ENCODE measurements at regions not wholly inside any gene's neighbourhood (a gene's known extent, or its start where the extent isn't known, plus 50 kb on each side); places are given as distances from the start of the nearest gene placed in this dataset.

GRCh38 chr11:119897046-119897440, 168.0 kb upstream of the NECTIN1 start:
- Histone ChIP-seq H3K79me2 (ENCODE audit: control insufficient read depth, insufficient read depth, low read length) (no peaks in the 10 kb centered on the region), H3K4me1 (ENCODE audit: control insufficient read depth, insufficient read depth, low read length) (peaks cover 6% of the 10 kb centered on the region; the same call in 1 of the 2 replicates), H4K20me1 (ENCODE audit: control insufficient read depth, insufficient read depth) (no peaks in the 10 kb centered on the region), H3K4me3 (no peak overlapping the region), H3K9ac (ENCODE audit: control insufficient read depth, insufficient read depth, low read length) (no peak overlapping the region), H3K9me3 (replicated peaks; ENCODE audit: control insufficient read depth, insufficient read depth, low read length) (no peaks in the 10 kb centered on the region), H3K4me2 (ENCODE audit: control insufficient read depth, insufficient read depth) (no peak overlapping the region), H3K27me3 (replicated peaks in 1 of 2; ENCODE audit: control insufficient read depth in 2 of 2, insufficient read depth in 2 of 2, low read length in 1 of 2) (peaks cover 0 to 1% of the 10 kb centered on the region in 2 experiments; a peak in 1 of 4 replicates), H3K36me3 (ENCODE audit: control insufficient read depth in 2 of 2, insufficient read depth in 2 of 2, low read length in 1 of 2) (no peaks in the 10 kb centered on the region), H3K27ac (ENCODE audit: control insufficient read depth, insufficient read depth) (no peak overlapping the region), H2AFZ (ENCODE audit: control insufficient read depth, low read depth, low read length) (no peak overlapping the region)
- FAIRE-seq (no peak), DNase-seq (ENCODE audit: low read depth, low spot score) (no peak), ATAC-seq (no peak; the same call in 2 of the 3 replicates)
- no peak for TF ChIP-seq ZNF207 (IDR thresholded peaks at IDR 0.05; ENCODE audit: borderline replicate concordance)
- TF ChIP-seq KAT2A (conservative IDR thresholded peaks at IDR 0.05; ENCODE audit: control insufficient read depth, low read depth, low read length) = no peak
- no peak for TF ChIP-seq HCFC1 (IDR thresholded peaks at IDR 0.05; ENCODE audit: low read length)
- no peak for TF ChIP-seq ZNF622 (IDR thresholded peaks at IDR 0.05)
- TF ChIP-seq USF1 (IDR thresholded peaks at IDR 0.05; ENCODE audit: borderline replicate concordance, extremely low read length, insufficient read depth, low read depth, low read length) = no peak
- no peak for TF ChIP-seq ZNF217 (IDR thresholded peaks at IDR 0.05)
- TF ChIP-seq ZNF384 (IDR thresholded peaks at IDR 0.05; ENCODE audit: borderline replicate concordance, low read depth, low read length) = no peak
- no peak for TF ChIP-seq FOXM1 (IDR thresholded peaks at IDR 0.05; ENCODE audit: low read depth, low read length)
- TF ChIP-seq REST (IDR thresholded peaks at IDR 0.05; ENCODE audit: low read depth, low read length) = no peak
- no peak for TF ChIP-seq ATF2 (IDR thresholded peaks at IDR 0.05; ENCODE audit: low read length)
- no peak for TF ChIP-seq RB1 (IDR thresholded peaks at IDR 0.05; ENCODE audit: borderline replicate concordance)
- TF ChIP-seq RELA (IDR thresholded peaks at IDR 0.05; ENCODE audit: borderline replicate concordance, partially characterized antibody) = no peak
- no peak for TF ChIP-seq SRF (IDR thresholded peaks at IDR 0.05; ENCODE audit: low read depth in 2 of 2, low read length in 2 of 2)
- no peak for TF ChIP-seq TARDBP (IDR thresholded peaks at IDR 0.05; ENCODE audit: borderline replicate concordance)
- no peak for TF ChIP-seq MEF2B (IDR thresholded peaks at IDR 0.05; ENCODE audit: partially characterized antibody, poor library complexity, severe bottlenecking)
- no peak for TF ChIP-seq MYC (IDR thresholded peaks at IDR 0.05; ENCODE audit: insufficient read depth, insufficient read length, insufficient replicate concordance, low read length, severe bottlenecking)
- no peak for TF ChIP-seq IKZF1 (conservative IDR thresholded peaks at IDR 0.05)
- no TSS peak for BruUV-seq (replicated peaks)
- ChIA-PET RAD21 (ENCODE audit: unreplicated experiment) (no interaction called here), CTCF (interaction anchor here (1.0 to 2.5 kb wide), 3 partner anchors 9 to 168 kb away, joined by 3 to 6 read pairs (median 5); partner anchors contain the start of gene NECTIN1), POLR2A (no interaction called here), SMC1A (ENCODE audit: uncharacterized antibody, unreplicated experiment) (no interaction called here)
- intact Hi-C loops (cut with micrococcal nuclease; ENCODE audit: unreplicated experiment) = no loop called here
- in situ Hi-C loops (cut with MboI) = no loop called here
- WGBS (ENCODE audit: insufficient coverage, insufficient replicate concordance, low lambda C conversion rate, missing lambda C conversion rate) = 22% methylated on average over 2 of the region's 2 CpGs
